ENCODE measurements at regions not wholly inside any gene's neighbourhood (a gene's known extent, or its start where the extent isn't known, plus 50 kb on each side); places are given as distances from the start of the nearest gene placed in this dataset.

DNA sequence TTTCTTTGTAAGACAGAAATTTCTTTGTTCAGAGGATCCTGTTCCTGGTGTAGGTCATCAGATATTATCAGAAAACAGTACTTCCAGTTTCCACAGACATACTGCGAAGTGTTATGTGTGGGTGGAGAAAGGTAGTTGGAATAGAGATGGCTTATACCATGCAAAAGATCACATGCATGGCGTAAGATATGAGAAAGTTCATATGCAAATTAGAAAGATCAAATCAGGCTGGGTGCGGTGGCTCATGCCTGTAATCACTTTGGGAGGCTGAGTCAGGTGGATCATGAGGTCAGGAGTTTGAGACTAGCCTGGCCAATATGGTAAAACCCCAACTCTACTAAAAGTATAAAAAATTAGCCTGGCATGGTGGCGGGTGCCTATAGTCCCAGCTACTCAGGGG is 65.2 kb upstream of the GLIS3 start:
- TF ChIP-seq, protein P1, sequence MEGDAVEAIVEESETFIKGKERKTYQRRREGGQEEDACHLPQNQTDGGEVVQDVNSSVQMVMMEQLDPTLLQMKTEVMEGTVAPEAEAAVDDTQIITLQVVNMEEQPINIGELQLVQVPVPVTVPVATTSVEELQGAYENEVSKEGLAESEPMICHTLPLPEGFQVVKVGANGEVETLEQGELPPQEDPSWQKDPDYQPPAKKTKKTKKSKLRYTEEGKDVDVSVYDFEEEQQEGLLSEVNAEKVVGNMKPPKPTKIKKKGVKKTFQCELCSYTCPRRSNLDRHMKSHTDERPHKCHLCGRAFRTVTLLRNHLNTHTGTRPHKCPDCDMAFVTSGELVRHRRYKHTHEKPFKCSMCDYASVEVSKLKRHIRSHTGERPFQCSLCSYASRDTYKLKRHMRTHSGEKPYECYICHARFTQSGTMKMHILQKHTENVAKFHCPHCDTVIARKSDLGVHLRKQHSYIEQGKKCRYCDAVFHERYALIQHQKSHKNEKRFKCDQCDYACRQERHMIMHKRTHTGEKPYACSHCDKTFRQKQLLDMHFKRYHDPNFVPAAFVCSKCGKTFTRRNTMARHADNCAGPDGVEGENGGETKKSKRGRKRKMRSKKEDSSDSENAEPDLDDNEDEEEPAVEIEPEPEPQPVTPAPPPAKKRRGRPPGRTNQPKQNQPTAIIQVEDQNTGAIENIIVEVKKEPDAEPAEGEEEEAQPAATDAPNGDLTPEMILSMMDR (conservative IDR thresholded peaks at IDR 0.05; ENCODE audit: control insufficient read depth, insufficient read depth, low read depth, low read length): no peak
- no peak overlapping the region for H3K4me3 ChIP-seq (ENCODE audit: control insufficient read depth, low read depth, low read length)
- no peak for DNase-seq (ENCODE audit: low read depth)

DNA sequence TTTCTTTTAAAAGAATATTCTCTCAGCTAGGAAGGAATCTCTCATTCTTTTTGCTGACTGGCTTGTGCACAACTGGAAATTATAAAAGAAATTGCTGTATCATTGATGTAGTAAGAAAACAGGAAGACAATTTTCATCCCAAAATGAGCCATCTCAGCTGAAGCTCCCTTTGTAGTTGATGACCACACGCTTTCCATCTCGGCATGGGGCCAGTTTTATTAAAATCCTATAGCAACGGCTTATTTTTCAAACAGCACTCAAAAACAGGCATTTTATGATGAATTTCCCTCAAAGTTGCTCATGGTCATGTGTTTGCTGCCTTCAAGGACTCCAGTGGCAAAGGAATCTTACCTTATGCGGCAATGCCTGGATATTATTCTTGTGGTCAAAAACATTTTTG is 62.4 kb upstream of the GLIS3 start:
- TF ChIP-seq, protein P1 (conservative IDR thresholded peaks at IDR 0.05; ENCODE audit: control insufficient read depth, insufficient read depth, low read depth, low read length): no peak
- DNase-seq (ENCODE audit: low read depth): peak; percentile 9
- no peak overlapping the region for H3K4me3 ChIP-seq (ENCODE audit: control insufficient read depth, low read depth, low read length)

DNA sequence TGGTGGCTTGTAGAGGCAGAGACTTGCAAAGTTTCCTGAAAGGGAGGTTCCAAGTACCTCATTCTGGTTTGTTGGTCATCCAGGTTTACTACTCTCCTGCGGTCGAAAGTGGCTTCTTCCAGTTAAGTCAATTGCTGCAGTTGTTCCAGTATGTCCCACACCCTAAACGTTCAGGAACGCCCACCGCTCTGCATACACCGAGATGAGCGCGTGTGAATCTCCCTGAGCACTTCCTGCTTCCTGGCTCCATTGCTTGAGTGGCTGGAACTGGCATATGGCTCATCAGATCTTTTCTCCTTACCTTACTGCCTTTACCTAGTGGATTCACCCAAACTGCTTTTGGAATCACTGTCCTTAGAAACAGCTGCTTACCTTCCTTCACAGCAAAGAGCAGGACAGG is 59.1 kb upstream of the GLIS3 start:
- no peak for DNase-seq (ENCODE audit: low read depth)
- no peak overlapping the region for H3K4me3 ChIP-seq (ENCODE audit: control insufficient read depth, low read depth, low read length)
- TF ChIP-seq, protein P1 (conservative IDR thresholded peaks at IDR 0.05; ENCODE audit: control insufficient read depth, insufficient read depth, low read depth, low read length): no peak

DNA sequence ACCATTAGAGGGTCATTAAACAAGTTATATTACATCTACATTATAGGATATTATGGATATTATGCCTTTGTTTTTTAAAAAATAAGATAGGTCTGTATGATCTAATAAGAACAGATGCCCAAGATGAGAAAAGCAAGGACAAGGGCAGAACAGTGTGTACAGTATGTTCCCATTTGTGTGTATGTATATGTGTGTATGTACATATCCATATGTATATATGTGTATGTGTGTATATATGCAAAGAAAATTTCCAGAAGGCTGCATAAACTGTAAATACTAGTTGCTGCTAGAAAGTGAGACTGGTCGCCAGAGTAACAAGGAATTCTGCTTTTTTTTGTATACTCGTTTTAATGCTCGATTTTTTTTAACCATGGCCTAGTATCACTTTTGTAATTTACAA is 58.1 kb upstream of the GLIS3 start:
- H3K4me3 ChIP-seq (ENCODE audit: control insufficient read depth, low read depth, low read length): no peak overlapping the region
- DNase-seq (ENCODE audit: low read depth): no peak
- TF ChIP-seq, protein P1 (conservative IDR thresholded peaks at IDR 0.05; ENCODE audit: control insufficient read depth, insufficient read depth, low read depth, low read length): no peak

DNA sequence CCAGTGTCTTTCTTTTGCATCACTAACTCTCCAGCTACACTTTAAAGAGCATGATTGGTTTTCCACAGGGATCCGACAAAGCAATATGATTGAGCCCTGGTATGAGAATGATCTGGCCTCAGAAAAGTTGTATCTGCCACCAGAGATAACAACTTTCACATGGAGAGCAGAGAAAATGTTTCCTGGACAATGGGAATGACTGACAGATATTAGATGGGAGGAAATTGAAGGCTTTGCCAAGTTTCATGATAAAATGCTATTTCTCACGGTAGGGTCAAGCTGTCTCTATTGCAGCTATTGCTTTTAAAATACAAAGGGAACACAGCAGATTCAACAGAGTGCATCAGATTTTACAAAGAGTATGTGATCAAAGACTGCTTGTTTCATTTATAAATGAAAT is 56.4 kb upstream of the GLIS3 start:
- no peak overlapping the region for H3K4me3 ChIP-seq (ENCODE audit: control insufficient read depth, low read depth, low read length)
- TF ChIP-seq, protein P1 (conservative IDR thresholded peaks at IDR 0.05; ENCODE audit: control insufficient read depth, insufficient read depth, low read depth, low read length): no peak
- DNase-seq (ENCODE audit: low read depth): no peak

DNA sequence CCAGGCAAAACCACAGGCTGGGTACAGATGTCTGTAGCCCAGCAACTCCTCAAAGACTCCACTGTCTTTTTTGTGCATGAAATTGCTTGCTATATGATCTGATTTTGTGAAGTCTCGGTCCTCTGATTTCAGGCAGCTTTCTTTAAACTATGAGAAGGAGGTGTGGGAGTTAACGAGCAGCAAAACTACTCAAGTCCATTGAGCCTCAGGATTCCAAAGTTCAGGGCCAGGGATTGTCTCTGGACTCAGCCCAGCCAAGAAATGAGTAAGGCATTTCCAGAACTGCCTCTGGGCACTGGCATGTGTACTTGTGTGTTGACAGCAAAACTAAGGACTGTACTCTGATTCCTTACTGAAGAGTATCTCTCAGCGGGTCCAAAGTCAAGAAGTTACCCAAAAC is 53.4 kb upstream of the GLIS3 start:
- no peak overlapping the region for H3K4me3 ChIP-seq (ENCODE audit: control insufficient read depth, low read depth, low read length)
- no peak for DNase-seq (ENCODE audit: low read depth)
- TF ChIP-seq, protein P1 (conservative IDR thresholded peaks at IDR 0.05; ENCODE audit: control insufficient read depth, insufficient read depth, low read depth, low read length): no peak

DNA sequence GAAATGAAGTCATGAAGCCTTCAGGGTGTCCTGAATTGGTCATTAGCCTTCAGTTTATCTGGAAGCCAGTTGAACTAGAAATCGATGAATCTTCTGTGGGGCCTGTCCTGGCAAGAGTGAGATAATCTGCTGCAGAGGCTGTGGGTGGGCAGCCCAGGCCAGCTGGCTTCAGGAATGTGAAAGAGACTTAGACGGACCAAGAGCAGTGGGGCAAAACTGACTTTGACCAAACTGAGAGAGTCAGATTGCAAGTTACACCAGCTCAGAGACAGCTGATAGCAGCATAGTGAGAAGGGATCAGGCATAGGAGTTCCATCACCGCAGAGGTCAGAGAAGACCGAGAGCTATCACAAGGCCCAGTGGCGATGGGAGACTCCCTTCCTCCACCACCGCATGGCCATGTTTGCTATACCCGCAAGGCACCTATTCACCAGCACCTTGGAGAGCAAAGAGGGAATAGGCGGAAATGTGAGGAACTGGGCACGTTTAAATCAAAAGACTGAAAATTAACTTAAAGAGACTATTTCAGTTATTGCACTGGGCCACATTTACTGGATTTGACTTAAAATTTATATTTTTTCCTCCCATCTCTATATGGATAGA is 50.0 kb upstream of the GLIS3 start:
- H3K4me3 ChIP-seq (ENCODE audit: control insufficient read depth, low read depth, low read length): no peak overlapping the region
- DNase-seq (ENCODE audit: low read depth): no peak
- TF ChIP-seq, protein P1 (conservative IDR thresholded peaks at IDR 0.05; ENCODE audit: control insufficient read depth, insufficient read depth, low read depth, low read length): no peak

Measured in fibroblast of mammary gland (primary cell).